SU-DHL-6 (cell line): ENCODE measurements at regions not wholly inside any gene's neighbourhood (a gene's known extent, or its start where the extent isn't known, plus 50 kb on each side); places are given as distances from the start of the nearest gene placed in this dataset.

ENCODE experiments used
- CTCF ChIP-seq: fragments of 200-600 bp; sonication (generic); IDR thresholded peaks from one replicate; pipeline ENCODE4 v1.5.1; 2017; ENCODE audit warnings: antibody characterized with exemption, mild to moderate bottlenecking, low read length, moderate library complexity; ENCODE audit not compliant: insufficient read depth, poor library complexity, severe bottlenecking
- EZH2phosphoT487 ChIP-seq: fragments of 200-600 bp; sonication (generic), shearing (Covaris generic); conservative IDR thresholded peaks from 2 replicates; pipeline ENCODE4 v1.6.1; 2018; ENCODE audit warnings: mild to moderate bottlenecking, antibody characterized with exemption, low read length, moderate library complexity, mixed read lengths

- TF ChIP-seq CTCF: no peak
- TF ChIP-seq EZH2phosphoT487: no peak
Measured at GRCh38 chr13:53474878-53475277, 446.3 kb downstream of the OLFM4 start.
